Fibroblast of lung (primary cell): ENCODE measurements at regions not wholly inside any gene's neighbourhood (a gene's known extent, or its start where the extent isn't known, plus 50 kb on each side); places are given as distances from the start of the nearest gene placed in this dataset.

Source experiments
- EZH2 ChIP-seq: IDR thresholded peaks from 2 replicates; pipeline ENCODE4 v1.5.1; 2012; ENCODE audit warnings: low read length, control low read depth, mild to moderate bottlenecking; ENCODE audit errors: missing control alignments
- TF ChIP-seq, protein P1 (sequence below), 2 donors: IDR thresholded peaks in 1 of 2; conservative IDR thresholded peaks in 1 of 2; 1 replicate in 1 of 2; 2 replicates in 1 of 2; pipeline ENCODE4 v1.5.1; 2011 to 2012; ENCODE audit warnings: low read length in 2 of 2, control low read depth in 1 of 2, inconsistent platforms in 1 of 2, low read depth in 1 of 2, mild to moderate bottlenecking in 1 of 2

DNA sequence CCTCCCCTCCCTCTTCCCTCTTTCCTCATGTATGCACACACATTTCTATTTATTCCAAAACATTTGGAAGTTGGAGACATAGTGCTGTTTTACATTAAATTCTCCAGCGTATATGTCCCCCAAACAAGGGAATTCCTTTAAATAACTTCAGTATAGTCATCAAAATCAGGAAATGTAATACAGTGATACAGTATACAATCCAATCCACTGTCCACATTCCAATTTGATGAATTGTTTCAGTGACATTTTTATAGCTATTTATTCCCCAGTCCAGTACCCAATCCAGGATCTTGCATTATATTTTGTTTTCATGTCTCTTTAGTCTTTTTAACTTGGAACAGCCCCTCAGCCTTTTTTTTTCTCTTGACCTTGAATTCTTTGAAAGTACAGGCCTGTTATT, 233.0 kb downstream of the DKK2 start:
- TF ChIP-seq, protein P1, sequence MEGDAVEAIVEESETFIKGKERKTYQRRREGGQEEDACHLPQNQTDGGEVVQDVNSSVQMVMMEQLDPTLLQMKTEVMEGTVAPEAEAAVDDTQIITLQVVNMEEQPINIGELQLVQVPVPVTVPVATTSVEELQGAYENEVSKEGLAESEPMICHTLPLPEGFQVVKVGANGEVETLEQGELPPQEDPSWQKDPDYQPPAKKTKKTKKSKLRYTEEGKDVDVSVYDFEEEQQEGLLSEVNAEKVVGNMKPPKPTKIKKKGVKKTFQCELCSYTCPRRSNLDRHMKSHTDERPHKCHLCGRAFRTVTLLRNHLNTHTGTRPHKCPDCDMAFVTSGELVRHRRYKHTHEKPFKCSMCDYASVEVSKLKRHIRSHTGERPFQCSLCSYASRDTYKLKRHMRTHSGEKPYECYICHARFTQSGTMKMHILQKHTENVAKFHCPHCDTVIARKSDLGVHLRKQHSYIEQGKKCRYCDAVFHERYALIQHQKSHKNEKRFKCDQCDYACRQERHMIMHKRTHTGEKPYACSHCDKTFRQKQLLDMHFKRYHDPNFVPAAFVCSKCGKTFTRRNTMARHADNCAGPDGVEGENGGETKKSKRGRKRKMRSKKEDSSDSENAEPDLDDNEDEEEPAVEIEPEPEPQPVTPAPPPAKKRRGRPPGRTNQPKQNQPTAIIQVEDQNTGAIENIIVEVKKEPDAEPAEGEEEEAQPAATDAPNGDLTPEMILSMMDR (conservative IDR thresholded peaks at IDR 0.05 in 1 of 2, IDR thresholded peaks at IDR 0.05 in 1 of 2; ENCODE audit: low read depth in 1 of 2, low read length in 2 of 2) = no peak
- no peak for TF ChIP-seq EZH2
